ENCODE measurements at regions not wholly inside any gene's neighbourhood (a gene's known extent, or its start where the extent isn't known, plus 50 kb on each side); places are given as distances from the start of the nearest gene placed in this dataset.

- peaks cover 7% of the 10 kb centered on the region for H3K9me3 ChIP-seq (replicated peaks)
- H3K27me3 ChIP-seq (ENCODE audit: low read depth): no peaks in the 10 kb centered on the region
- no peak for TF ChIP-seq CTCF (IDR thresholded peaks at IDR 0.05; ENCODE audit: borderline replicate concordance)
- H3K27ac ChIP-seq (replicated peaks): peak overlapping the region; percentile 53
- H3K36me3 ChIP-seq: no peaks in the 10 kb centered on the region
- intact Hi-C loops (cut with micrococcal nuclease): no loop called here
- peaks cover 13% of the 10 kb centered on the region for H3K4me1 ChIP-seq
- no peak overlapping the region for H3K4me3 ChIP-seq
- no peak for DNase-seq
Measured at GRCh38 chr5:58057324-58057723, 402.6 kb downstream of the PLK2 start.

- DNase-seq: no peak
- intact Hi-C loops (cut with micrococcal nuclease): no loop called here
- Histone ChIP-seq H3K27me3 (ENCODE audit: low read depth) (no peaks in the 10 kb centered on the region), H3K4me1 (peaks cover 13% of the 10 kb centered on the region), H3K27ac (replicated peaks) (peak overlapping the region; percentile 53), H3K4me3 (no peak overlapping the region), H3K36me3 (no peaks in the 10 kb centered on the region), H3K9me3 (replicated peaks) (peaks cover 14% of the 10 kb centered on the region)
- no peak for TF ChIP-seq CTCF (IDR thresholded peaks at IDR 0.05; ENCODE audit: borderline replicate concordance)
Measured at GRCh38 chr5:58056546-58056945, 403.3 kb downstream of the PLK2 start.

- Histone ChIP-seq H3K4me3 (no peak overlapping the region), H3K27ac (replicated peaks) (no peak overlapping the region), H3K27me3 (ENCODE audit: low read depth) (no peaks in the 10 kb centered on the region), H3K36me3 (no peaks in the 10 kb centered on the region), H3K9me3 (replicated peaks) (peaks cover 14% of the 10 kb centered on the region), H3K4me1 (peaks cover 4% of the 10 kb centered on the region)
- DNase-seq: no peak
- no peak for TF ChIP-seq CTCF (IDR thresholded peaks at IDR 0.05; ENCODE audit: borderline replicate concordance)
- intact Hi-C loops (cut with micrococcal nuclease): no loop called here
Measured at GRCh38 chr5:58054018-58054417, 405.9 kb downstream of the PLK2 start.

DNA sequence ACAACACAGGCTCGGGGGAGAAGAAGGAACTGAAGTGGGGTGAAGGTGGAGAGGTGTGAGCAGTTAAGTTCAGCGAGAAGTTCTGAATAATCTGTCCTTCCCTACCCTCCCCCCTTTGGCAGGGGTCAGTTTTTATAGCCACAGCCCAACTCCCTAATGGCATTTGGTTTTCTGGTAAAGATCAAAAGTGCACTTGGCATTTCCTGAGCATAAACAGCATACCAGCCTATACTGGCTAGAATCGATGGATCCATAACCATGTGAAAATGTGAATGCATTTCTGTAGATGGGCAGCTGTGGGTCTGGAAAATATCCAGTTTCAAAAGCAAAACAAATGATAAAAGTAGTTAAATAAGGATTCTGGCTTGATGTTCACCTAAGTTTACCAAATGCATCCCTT lies 410.9 kb downstream of the PLK2 start:
- TF ChIP-seq CTCF (IDR thresholded peaks at IDR 0.05; ENCODE audit: borderline replicate concordance): no peak
- H3K27me3 ChIP-seq (ENCODE audit: low read depth): no peaks in the 10 kb centered on the region
- no peak overlapping the region for H3K4me3 ChIP-seq
- no peaks in the 10 kb centered on the region for H3K36me3 ChIP-seq
- no peak for DNase-seq
- H3K4me1 ChIP-seq: peaks cover 11% of the 10 kb centered on the region
- intact Hi-C loops (cut with micrococcal nuclease): no loop called here
- H3K27ac ChIP-seq (replicated peaks): no peak overlapping the region
- H3K9me3 ChIP-seq (replicated peaks): peaks cover 7% of the 10 kb centered on the region

GRCh38 chr5:58048185-58048925 lies 411.5 kb downstream of the PLK2 start:
- no peaks in the 10 kb centered on the region for H3K36me3 ChIP-seq
- no peak overlapping the region for H3K27ac ChIP-seq (replicated peaks)
- peaks cover 15% of the 10 kb centered on the region for H3K4me1 ChIP-seq
- DNase-seq: no peak
- H3K9me3 ChIP-seq (replicated peaks): peaks cover 7% of the 10 kb centered on the region
- H3K27me3 ChIP-seq (ENCODE audit: low read depth): no peaks in the 10 kb centered on the region
- intact Hi-C loops (cut with micrococcal nuclease): no loop called here
- no peak for TF ChIP-seq CTCF (IDR thresholded peaks at IDR 0.05; ENCODE audit: borderline replicate concordance)
- no peak overlapping the region for H3K4me3 ChIP-seq
